Hepatocyte (in vitro differentiated cells): ENCODE measurements at regions not wholly inside any gene's neighbourhood (a gene's known extent, or its start where the extent isn't known, plus 50 kb on each side); places are given as distances from the start of the nearest gene placed in this dataset.

Source experiments
- EZH2 ChIP-seq: fragments of 200-600 bp; sonication (generic); IDR thresholded peaks from 2 replicates; pipeline ENCODE4 v1.6.1; 2016; ENCODE audit warnings: antibody characterized with exemption, mild to moderate bottlenecking, borderline replicate concordance
- TF ChIP-seq, protein P1 (sequence below): fragments of 200-600 bp; sonication (generic); IDR thresholded peaks from 2 replicates; pipeline ENCODE4 v1.5.1; 2016; ENCODE audit warnings: antibody characterized with exemption, mild to moderate bottlenecking; ENCODE audit not compliant: poor library complexity

DNA sequence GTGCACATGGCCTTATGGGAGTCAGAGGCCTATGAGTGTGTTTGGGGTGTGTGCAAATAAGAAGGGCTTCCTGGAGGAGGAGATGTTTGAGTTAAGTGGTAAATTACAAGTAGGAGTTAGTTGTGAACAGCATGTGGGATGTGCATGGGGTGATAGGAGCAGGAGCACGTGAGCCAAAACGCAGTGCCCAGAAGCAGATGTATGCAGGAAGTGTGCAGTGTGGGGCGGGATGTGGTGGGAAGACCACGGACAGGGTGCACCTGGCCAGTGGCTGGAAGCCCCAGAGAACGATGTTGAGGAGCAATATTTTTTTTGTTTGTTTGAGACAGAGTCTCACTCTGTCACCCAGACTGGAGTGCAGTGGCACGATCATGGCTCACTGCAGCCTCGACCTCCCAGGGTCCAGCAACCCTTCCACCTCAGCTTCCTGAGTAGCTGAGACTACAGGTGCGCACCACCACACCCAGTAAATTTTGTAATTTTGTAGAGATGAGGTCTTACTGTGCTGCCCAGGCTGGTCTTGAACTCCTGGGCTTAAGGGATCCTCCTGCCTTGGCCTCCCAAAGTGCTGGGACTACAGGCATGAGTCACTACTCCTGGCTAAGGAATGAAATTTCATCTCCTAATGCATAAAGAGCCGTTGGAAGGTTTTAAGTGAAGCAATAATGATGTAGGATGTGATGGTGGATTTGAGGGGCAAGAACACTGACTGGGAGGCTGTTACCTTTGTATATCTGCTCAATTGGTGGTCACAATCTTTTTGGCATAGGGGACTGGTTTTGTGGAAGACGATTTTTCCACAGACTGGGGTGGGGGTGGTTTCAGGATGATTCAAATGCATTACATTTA lies 78.4 kb downstream of the LYZL2 start:
- TF ChIP-seq, protein P1, sequence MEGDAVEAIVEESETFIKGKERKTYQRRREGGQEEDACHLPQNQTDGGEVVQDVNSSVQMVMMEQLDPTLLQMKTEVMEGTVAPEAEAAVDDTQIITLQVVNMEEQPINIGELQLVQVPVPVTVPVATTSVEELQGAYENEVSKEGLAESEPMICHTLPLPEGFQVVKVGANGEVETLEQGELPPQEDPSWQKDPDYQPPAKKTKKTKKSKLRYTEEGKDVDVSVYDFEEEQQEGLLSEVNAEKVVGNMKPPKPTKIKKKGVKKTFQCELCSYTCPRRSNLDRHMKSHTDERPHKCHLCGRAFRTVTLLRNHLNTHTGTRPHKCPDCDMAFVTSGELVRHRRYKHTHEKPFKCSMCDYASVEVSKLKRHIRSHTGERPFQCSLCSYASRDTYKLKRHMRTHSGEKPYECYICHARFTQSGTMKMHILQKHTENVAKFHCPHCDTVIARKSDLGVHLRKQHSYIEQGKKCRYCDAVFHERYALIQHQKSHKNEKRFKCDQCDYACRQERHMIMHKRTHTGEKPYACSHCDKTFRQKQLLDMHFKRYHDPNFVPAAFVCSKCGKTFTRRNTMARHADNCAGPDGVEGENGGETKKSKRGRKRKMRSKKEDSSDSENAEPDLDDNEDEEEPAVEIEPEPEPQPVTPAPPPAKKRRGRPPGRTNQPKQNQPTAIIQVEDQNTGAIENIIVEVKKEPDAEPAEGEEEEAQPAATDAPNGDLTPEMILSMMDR = no peak
- no peak for TF ChIP-seq EZH2
